DMS53 (cell line): ENCODE measurements at regions not wholly inside any gene's neighbourhood (a gene's known extent, or its start where the extent isn't known, plus 50 kb on each side); places are given as distances from the start of the nearest gene placed in this dataset.

Experiments used
- DNase-seq: peaks from one replicate; lab custom pipeline; 2025; lab: John Stamatoyannopoulos, UW

DNA sequence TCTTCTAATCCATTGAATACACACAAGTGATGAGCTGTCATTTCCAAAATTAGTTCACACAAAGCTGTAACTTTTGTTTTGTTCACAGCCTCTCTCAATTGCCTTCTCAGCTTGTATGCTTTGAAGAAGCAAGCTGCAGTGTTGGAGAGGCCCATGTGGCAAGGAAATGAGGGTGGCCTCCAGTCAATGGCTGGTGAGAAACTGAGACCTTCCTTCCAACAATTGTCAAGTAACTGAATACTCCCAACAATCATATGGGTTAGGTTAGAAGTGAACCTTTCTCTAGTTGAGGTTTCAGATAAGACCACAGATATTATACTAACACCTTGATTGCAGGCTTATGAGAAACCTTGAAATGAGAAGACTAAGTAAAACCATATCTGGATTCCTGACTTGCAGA is 82.4 kb upstream of the SOX9 start:
- no peak for DNase-seq

DNA sequence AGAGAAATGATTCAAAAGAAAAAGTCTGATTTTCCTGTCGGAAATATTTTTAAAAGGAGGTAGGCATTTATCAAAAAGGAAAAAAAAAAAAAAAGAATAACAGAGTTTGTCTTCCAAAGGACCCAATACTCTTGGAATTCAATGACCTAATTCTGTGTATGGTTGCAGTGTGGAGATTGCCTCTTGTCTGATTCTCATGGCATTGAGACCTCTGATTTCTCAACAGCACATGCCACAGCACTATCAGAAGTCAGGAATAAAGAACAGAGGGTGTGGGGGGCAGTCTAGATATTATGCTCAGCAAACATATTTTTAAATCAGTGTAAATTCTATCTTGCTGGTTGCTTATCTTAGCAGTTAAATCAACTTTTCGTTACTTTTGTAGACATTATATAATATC is 81.3 kb upstream of the SOX9 start:
- no peak for DNase-seq

DNA sequence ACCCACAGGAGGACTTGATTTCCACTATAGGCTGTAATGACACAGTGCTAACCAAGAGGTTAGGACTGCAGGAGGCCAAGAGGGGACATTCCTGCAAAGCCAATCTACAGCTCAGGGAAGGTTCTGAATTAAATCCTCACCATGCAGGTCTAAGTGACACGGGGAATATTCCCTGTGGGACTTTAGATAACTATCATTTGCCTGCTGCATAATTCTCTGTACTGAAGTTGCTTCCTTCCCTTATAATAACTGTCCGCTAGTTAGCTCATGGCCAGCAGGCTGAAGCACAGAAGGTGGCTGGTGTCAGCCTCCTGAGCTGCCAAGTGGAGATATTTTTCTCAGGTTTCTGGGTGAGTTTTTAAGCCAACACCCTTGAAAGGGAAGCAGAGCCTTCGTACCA is 74.6 kb upstream of the SOX9 start:
- DNase-seq, result no peak

DNA sequence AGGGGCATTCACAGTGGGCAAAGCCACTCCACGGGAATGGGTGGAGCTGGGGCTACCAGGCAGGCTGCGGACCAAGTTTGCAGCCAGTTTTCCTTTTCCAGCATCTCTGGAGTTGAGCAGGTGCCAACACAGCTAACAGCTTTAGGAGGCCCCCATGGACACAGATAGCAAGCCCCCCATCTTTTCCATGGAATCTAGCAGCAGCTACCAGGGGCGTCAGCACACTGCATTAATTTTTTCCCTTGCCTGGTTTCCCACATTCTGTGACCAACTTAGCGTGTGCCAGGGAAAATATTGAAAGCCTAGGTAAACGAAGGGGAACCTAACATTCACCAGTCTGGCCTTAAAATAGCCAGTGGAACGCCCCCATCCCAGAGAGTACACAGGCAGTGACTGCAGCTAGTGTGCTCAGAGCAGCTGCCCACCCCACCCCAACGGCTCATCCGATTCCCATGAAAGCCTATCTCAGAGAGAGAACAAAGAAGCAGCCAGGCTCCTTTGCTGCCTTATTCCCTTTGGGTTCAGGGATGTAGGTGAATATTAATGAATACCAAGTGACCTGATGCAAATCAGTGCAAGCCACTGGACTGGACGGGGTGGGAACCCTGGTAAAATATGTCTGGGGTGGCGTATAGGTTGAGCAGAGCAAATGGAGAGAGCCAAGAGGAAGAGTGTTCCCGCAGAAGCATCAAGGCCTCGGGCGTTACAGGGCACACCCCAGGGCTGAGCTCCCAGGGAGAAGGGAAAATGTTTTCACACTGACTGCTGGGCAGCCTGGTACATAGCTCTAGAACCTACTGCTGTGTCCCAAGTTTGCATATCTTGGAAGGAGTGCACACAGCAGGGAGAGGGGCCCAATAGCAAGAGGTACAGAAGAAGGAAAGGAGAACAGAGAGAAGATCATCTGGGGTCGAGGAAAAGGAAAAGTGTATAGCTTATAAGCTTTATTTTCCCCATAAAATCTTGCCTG is 73.9 kb upstream of the SOX9 start:
- DNase-seq, result no peak

DNA sequence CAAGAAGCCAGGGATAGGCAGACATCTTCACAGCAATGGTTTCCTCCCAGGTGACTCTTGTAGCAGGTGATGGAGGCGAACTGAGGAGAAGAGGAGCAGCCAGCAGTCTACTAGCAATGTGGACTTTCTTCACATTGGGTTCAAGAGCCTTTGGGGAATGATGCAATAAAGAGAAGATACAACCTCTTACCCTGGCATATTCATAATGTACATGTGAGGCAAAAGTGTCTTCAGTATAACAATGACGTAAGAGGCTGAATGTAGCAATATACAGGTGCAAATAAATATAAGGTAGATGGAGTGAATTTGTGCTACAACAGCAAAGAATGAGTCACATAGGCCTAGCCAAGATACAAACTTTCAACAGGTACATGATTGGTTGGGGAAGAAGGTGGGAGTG is 70.9 kb upstream of the SOX9 start:
- DNase-seq, result no peak

DNA sequence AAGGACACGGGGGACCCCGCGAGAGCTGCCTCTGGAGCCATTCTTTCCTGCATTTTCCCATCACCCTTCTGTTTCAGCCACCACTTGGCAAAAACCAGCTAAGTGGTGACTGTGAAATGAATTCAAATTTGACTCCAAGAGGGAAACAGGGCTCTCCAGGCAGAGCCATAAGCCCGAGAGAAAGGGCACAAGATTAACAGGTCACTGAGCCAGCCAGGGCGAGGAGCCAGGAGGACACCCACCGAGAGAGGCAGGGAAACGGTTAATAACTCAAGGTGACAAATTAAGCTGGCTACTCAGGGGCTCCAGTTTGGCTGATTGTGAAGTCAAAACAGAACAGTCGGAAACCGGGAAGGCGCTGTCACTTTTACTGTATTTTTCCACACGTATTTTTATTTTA is 67.8 kb upstream of the SOX9 start:
- no peak for DNase-seq

DNA sequence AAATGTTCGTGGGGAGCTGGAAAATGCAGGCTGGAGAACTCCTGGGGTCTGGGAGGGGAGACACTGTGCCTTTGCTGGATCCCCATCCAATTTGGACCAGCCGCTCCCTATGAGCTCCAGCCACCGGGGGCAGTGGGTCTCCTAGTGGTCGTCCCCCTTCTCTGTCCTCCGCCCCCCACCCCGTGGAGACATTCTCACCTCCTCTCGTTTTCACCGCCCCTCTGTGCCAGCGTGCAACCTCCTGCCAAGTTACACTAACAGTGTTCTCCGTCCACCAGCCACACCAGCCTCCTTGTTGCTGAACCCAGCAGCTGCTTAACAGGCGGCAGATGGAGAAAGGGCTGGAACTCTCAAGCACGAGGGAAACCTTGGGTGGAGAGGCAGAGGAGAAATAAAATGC is 67.4 kb upstream of the SOX9 start:
- DNase-seq, result no peak

DNA sequence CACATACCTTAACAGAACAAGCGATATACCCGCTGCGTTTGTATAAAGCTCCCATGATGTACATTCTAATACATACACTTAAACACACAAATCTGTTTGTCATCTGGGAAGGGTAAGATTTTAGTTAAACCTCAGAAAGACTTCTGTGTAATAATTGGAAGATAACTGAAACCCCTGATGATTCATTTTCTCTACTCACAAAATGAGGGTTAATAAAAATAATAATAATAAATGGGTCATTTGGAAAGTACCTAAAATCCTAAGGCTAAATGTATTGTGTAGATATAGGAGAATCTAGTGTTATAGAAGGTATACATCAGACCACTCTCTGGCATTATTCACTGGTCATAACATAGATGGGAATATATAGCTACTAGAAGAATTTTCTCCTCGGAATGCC is 64.7 kb upstream of the SOX9 start:
- DNase-seq, result no peak

DNA sequence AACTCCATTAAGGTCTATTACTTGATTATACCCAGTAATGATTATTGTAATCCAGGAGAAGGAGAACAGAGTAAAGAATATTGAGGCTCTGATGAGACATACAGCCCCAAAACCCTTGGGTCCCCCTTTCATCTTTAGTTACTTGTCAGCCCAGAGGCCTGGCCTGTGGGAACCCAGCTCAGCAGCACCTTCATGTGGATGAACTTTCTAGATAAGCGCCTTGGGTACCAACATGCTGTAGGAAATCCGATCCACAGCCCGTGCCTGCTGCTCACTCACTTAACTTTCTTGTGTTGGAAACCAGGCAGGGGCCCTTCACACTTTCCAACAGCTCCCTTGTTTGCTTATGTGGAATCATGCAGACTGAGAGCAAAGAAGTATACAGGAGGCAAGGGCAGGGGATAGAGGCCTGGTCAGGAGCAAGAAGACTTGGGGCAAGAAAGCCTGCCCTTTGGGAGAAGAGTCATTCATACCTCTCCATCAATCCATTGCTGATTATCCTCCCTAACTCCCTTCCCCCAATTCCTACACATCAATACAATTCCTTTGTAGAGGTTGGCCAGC is 64.0 kb upstream of the SOX9 start:
- DNase-seq, result no peak

DNA sequence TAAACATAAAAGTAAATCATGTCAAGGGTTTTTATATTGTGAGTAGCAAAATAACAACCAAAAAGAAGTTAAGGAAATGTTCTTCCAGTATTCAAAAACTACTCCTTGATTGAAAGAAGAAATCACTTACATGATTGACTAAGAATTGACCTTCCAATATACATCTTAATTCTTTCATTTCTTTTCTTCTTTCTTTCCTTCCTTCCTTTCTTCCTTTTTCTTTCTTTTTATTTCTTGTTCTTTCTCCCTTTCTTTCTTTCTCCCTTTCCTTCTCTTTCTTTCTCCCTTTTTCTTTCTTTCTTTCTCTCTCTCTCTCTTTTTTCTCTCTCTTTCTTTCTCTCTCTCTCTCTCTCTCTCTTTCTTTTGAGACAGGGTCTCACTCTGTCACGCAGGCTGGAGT is 60.7 kb upstream of the SOX9 start:
- DNase-seq, result no peak

DNA sequence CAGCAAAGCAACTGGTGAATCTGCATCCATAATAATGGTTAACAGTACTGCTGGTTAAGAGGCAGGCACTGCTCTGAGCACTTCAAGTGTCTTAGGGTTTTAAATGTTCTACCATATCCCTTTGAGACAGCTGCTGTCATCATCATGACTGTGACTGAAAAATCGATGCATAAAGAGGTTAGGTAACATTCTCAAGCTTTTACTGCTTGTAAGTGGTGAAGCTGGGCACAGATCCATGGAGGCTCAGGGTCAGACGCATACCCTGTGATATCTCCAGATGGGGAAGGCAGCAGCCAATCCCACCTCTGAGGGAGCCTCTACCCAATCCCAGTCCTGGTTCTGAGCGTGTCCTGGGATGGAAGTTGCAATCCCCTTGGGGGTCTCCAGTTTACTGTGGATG is 57.6 kb upstream of the SOX9 start:
- no peak for DNase-seq

DNA sequence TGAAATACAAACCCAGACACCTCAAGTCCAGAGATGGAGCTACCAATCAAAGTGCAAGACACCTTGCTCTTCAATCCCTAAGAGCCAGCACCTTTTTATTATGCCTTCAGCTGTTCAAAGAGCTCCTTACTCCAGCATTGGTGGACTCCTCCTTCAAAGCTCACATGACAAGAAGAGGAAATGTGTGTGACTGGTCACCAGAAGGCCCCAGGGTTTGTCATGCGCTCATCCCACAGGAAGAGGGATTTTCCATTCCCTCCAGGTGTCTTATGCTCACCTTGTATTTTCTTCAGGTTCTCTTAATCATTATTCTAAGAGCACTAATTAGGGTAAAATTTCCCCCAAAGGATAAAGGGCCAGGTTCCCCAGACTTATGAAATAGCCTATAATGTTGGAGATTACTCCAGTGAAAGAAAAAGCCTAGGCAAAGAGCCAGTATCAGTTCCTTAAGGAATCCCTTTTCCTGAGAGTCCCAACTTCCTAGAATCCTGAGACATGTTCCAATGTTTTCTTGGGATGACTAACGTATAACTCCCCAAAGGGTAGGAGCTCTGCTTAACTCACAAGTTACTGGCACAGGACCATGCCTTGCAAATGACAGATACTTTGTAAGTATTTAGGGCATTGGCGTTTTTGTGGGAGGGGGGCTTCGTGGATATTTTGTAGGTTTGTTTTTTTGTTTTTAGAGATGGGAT is 56.9 kb upstream of the SOX9 start:
- DNase-seq, result no peak

DNA sequence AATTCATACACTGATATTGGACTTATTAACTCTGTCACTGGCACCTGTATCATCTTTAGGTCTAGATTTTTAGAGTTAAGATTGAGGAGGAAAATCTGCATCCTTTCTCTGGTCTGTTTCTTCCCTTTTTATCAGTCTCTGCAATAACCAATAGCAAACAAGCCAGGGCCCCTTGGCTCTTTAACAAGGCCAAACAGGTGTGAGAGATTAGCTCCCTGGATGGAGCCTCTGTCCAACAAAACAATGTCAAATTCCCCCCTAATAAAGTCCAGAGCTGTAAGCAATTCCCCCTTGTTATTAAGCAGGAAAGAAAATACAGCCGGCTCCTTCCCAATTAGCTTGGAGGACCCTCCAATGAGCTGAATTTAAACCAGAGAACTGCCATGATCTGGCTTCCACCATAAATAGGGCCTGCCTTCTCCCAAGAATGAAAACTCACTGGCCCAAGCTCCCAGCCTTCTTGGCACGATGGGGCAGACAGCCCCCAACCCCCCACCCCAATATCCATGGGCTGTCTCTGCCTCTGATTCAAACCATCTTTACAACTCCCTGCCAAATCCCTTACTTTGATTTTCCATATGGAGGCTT is 56.1 kb upstream of the SOX9 start:
- no peak for DNase-seq

DNA sequence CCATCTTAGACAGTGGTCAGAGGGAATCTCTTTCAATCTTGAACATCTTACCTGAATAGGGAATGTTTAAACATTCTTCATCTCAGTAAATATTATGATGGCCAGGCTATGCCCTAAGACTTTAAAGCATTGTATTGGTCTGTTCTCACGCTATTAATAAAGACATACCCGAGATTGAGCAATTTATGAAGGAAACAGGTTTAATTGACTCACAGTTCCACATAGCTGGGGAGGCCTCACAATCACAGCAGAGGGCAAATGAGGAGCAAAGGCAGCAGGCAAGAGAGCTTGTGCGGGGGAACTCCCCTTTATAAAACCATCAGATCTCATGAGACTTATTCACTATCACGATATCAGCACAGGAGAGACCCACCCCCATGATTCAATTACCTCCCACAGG is 55.3 kb upstream of the SOX9 start:
- DNase-seq, result no peak

DNA sequence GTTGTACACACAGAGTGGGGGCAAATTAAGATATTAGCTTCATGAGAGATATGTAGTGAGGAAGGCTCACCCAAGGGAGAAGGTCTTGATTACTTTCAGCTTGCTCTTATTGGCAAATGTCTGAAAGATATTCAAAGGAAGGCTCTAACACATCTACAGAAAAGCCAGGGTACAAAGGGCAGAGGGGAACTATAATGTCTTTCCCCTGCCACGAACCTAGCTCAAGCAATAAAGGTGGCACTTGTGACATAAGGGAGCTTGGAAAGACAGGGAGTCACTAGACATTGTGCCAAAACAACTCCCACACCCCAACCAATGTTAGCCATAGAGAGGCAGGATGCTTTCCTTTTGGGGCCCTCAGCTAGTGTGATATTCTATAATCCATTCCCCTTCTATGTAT is 52.2 kb upstream of the SOX9 start:
- DNase-seq, result no peak

DNA sequence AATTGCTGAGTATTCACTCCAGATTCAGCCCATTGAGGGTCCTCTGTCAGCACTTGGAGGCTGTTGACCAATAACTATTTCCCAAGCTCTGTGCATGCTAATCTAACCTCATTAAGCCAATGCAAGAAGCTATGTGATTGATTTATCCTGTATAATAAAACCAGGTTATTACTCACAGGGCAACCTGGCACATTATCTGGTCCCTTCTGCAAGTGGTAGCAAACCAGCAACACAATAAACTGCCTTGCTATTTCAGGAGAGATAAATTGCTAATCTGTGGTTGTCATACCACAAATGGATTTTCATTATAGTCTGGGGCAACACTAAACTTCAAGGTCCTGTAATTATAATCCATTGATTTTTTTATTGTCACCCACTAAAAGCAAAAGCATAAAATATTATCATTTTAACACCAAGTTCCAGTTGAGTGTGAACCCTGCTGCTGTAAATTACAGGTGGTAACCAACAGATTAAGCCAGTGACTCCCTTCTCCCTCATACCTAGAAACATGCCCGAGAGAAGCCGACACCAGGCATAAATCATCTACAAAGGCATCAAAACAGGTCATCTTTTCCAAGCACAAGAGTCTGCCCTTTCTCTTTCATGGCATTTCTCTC is 51.1 kb upstream of the SOX9 start:
- DNase-seq, result no peak
